CD4-positive, alpha-beta T cell treated with Interleukin-4 for 1 hour (primary cell): ENCODE measurements at regions not wholly inside any gene's neighbourhood (a gene's known extent, or its start where the extent isn't known, plus 50 kb on each side); places are given as distances from the start of the nearest gene placed in this dataset.
"Not testable (repeated sequence)": the region's sequence is repeated elsewhere in the genome, so short reads cannot be mapped to it uniquely, and the experiment has no call there.

Source experiments
- DNase-seq, 2 donors: peaks; one replicate each; pipeline ENCODE4 v3.0.0-alpha.2; 2020 to 2022

DNA sequence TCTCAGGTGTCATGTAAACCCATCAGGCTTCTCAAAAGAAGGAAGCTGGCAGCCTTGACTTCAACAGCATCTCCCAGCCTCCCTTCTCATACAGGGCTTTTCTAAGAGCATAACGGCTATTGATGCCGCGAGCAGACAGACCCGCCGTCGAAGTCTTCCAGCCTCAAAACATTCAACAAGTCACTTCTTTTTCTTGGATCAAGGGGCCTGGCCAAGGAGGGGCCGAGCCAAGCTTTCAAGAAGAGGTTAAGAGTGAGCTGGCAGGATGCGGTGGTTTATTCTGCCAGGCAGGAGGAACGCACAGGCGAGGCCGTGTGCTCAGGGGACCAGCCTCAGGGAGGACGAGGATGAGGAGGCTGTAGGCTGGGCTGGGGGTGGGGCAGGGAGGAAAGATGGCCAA lies 102.9 kb upstream of the RFLNA start:
- DNase-seq = no peak

- DNase-seq = no peak
Observed at GRCh38 chr12:124194264-124194892, 100.5 kb upstream of the RFLNA start.

- no peak for DNase-seq
Observed at GRCh38 chr12:124194893-124195566, 99.9 kb upstream of the RFLNA start.

DNA sequence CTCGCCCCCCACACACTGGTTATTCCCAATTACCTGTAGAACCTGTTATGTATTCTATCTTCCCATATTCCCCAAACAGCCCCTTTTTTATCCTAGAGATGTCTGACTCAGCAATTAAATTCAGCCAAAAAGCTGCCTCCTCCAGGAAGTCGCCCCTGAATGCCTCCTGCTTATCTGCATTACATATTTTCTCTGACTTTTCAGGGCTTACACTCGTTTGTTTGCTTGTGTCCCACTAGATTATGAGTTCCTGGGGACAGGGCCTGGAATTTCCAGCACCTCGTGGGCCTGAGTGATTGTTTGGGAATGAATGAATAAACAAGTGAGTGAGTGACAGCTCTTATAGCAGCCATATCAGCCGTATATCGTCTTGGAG lies 99.3 kb upstream of the RFLNA start:
- DNase-seq = no peak

DNA sequence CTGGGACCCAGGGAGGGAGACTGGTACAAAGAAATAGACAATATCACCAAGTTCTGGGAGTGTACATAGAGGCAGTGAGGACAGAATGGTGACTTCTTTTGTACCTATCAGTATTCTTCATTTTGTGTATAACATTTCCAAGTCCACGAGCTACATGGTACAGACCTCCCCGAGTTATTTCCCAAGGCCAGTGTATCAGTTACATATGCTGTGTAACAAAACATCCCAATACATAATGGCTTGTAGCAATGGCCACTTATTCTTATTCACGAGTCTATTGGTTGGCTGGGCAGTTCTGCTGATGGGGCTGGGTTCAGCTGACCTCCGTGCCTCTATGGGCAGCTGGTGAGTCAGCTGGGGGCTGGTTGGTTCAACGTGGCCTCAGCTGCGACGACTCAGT lies 98.7 kb upstream of the RFLNA start:
- DNase-seq = no peak

- DNase-seq = no peak
Observed at GRCh38 chr12:124201248-124201647, 93.6 kb upstream of the RFLNA start.

DNA sequence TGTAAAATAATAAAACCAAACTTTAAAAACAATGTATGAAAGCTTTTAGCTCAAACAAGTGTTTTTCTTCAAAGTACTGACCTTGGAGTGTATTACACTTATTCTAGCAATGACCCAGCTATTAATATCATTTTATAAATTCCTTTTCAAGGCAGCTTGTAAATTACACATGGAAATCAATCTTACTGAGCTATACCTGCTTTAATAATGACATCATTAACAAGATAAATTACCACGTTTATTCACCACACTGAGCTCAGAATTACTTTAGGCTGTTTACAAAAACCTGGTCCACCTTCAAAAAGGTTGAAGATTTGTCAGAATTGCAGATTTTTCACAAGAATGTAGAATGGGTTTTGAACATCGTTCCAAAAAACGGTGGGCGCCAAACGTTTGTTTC lies 91.7 kb upstream of the RFLNA start:
- DNase-seq = no peak

- no peak for DNase-seq
Observed at GRCh38 chr12:124205405-124205804, 89.5 kb upstream of the RFLNA start.

GRCh38 chr12:124207049-124207448 lies 87.8 kb upstream of the RFLNA start:
- no peak for DNase-seq

DNA sequence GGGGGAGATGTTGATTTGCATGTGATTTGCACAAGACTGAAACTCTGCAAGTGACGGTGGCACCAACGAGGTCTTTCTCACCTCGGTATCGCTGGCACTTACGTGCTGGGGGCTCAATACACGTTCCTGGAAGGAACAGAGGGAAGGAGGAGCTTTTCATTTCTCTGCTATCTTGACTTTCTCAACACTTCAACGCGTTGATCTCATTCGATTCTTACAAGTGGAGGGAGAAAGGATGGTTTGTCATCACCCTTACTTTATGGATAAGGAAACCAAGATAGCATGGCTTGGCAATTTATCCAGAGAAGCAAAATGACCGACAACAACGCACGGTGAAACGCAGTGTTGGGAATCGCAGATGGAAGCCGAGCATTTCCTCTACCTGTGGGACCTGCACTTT lies 87.3 kb upstream of the RFLNA start:
- DNase-seq = no peak

DNA sequence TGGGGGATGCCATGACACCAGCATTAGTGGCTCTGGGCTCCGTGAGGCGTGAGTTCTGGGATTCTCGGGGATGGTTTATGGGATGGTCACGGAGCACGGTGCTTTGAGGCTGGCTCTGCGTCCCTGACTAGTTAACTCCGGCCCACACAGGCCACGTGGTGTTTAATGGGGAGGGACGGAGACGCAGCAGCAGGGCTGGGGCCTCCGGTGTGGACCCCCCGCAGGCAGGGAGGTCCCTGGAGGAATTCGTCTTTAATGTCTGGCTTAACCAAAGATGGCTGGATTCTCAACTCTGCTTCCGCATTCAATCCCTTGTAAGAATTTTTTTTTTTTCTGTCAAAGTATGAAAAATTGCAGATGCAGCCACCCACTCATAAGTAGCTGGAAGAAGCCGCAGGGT lies 86.4 kb upstream of the RFLNA start:
- no peak for DNase-seq

DNA sequence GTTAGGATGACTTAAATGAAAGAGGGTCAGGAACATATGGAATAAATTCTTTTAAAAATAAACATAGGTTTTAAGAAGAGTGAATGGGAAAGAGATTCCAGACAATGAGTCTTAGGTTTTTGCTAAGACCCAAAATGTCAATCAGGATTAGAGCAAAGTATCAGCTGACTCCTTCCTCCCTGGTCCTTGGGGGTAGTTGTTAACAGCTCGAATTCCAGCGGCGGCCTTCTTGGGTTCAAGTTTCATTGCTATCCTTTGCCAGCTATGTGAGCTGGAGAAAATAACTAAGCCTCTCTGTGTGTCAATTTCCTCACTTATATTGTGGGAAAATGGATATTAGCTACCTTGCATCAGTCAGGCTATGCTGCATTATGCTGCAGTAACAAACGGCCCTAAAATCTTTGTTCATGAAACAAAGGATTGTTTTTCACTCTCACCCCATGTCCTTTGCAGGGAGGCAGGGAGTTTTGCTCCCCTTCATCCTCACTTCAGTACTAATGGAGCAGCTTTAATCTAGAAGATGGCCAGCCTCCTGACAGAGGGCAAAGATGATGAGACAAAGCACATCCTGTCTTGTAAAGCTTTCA lies 83.8 kb upstream of the RFLNA start:
- DNase-seq = no peak

- DNase-seq = no peak
Observed at GRCh38 chr12:124211753-124212152, 83.1 kb upstream of the RFLNA start.

DNA sequence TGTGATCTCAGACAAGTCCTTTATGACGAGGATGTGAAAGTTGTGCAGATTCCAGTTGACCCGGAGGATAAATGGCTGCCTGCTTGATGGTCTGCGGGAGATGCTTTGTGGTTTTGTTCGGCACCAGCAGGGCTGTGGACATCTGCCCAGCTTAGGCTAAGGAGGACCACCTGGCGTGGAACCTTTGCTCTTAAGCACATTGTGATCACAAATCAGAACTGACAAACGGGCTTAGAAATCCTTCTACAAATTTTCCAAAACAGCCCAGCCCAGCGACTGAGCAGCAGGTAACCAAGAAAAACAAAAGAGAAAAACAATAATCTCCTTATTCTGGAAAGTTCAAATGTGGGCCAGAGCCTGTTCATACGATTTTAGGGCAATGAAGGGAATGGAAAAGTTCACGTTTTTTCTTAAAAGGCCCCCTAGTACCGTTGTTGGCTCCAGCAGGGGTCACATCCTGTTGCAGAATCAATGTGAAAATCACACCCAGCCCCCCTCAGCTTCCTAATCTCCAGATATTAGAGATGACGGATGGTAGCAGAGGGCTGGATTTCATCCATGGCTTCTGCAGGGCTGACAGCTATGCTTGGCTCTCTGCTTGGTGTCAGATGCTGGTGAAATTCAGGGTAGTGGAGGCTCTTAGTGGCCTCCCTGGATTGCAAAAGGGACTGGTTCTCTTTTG lies 81.1 kb upstream of the RFLNA start:
- DNase-seq = no peak

DNA sequence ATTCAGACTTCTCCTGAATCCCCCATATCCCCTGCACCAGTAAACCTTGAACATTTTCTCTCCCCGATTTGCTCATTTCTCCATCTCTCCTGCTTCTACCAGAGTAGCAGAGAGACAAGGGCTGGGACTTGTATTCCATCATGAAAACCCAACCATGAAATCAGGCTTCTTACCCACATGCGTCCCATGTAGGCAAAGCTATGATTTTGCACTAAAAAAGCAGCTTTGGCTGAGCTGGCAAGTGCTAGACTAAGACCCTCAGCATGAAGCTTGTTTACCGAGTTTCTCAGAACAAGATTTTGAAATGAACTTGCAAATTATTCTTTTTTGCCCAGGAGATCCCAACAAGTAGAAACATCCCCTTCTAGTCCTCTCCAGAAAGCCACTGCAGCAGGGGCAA lies 80.3 kb upstream of the RFLNA start:
- DNase-seq = no peak

DNA sequence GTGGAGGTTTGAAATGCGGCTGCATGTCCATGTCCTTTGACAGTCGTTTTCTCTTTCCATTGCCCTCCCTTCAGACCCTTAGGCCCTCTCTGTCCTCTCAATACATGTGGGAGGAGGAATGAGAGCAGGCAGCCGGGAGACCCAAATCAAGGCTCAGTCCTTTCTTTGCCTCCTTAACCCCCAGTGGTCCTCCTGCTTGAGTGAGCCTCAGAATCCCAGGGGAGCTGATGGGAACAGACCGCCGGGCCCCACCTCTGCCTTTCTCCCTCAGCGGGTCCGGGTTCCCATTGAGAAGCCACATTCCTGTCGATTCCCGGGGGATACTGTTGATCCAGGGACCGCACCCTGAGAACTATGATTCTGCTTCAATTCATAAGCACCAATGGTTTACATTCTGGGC lies 77.9 kb upstream of the RFLNA start:
- DNase-seq = no peak

GRCh38 chr12:124217508-124218242 lies 77.2 kb upstream of the RFLNA start:
- DNase-seq = no peak

- no peak for DNase-seq
Observed at GRCh38 chr12:124218243-124218560, 76.7 kb upstream of the RFLNA start.

DNA sequence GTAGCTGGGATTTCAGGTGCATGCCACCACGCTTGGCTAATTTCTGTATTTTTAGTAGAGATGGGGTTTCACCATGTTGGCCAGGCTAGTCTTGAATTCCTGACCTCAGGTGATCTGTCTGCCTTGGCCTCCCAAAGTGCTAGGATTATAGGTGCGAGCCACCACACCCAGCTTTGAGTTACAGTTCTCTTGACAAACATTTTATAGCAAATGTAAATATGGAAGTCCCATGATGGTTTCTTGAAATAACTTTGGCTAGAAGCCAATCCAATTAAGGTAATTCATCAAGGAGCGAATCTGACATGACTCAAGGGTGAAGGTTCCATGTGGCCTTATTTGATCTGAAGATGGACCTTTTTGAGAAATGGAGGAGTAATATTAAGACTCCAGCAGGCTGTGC lies 76.2 kb upstream of the RFLNA start:
- DNase-seq = not testable (repeated sequence)

DNA sequence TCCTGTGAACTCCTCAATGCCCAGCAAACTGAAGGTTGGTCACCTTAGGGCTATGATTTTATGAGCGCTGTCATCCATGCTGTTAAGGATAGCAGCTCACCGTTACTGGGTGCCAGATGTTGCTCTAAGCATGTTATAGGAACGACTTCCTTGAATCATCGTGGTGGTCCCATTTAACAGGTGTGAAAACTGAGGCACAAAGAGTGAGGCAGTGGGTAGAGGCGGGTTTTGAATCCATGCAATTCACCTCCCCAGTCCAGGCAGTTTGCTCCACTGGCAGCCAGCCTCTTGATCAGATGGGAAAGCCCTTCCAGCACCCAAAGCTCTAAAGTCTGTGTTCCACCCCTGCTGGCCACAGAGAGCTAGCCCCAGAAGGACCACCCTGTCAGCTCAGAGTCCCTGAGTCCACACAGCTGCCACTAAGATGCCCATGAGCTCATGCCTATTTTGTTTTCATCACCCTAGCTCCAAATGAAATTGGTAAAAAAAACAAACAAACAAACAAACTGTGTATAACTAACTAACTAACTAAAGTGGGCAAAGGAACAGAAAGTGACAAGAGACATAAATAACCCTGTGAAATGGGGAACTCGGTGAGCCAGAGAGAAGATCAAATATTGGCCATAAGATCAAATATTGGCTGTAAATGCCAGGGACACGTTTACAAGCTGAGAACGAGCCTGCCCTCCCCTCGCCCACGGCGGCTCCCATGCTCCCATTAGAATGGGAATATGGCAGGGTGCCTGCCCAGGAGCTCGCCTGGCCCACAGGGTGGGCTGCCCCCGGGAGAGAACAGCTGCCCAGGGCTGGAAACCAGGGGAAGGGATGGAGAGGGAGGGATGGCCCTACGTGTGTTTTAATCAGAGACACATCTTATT lies 72.3 kb upstream of the RFLNA start:
- no peak for DNase-seq

DNA sequence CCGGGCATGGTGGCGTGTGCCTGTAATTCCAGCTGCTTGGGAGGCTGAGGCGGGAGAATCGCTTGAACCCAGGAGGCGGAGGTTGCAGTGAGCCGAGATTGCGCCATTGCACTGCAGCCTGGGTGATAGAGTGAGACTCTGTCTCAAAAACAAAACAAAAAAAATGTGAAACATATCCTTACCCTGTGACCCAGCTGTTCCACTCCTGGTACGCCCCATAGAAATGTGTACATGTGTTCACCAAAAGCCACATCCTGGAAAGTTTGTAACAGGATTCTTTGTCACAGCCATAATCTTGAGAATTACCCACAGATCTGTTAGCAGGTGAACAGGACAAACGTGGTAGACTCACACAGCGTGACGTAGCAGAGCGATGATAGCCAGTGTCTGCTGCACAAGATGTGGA lies 71.2 kb upstream of the RFLNA start:
- not testable (repeated sequence) for DNase-seq

DNA sequence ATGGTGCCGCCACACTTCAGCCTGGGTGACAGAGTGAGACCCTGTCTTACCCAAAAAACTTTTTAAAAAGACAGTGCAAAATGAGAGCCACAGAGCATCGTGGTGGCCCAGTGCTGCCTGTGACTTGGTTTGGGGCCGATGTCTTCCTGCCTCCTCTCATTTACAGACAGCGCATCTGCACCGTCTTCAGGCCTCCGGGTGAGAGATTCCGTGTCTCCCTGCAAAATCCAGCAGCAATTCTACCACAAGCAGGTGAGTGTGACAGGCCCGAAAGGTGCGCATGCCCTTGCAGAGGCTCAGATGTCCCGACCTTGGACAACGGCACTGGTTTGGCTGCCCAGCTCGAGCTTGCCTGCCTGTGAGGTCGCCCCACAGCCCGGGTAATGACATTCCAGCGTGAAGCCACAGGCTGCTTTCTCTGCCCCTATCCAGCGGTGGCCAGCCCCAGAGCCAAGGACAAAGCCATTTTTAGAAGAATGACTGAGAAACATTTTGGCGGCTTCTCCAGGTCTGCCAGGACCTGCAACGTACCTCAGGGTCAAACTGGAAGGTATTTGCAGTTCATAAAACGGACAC lies 70.3 kb upstream of the RFLNA start:
- DNase-seq = no peak
